GM19328 (cell line): ENCODE measurements at regions not wholly inside any gene's neighbourhood (a gene's known extent, or its start where the extent isn't known, plus 50 kb on each side); places are given as distances from the start of the nearest gene placed in this dataset.
"Not testable (repeated sequence)": the region's sequence is repeated elsewhere in the genome, so short reads cannot be mapped to it uniquely, and the experiment has no call there.

Experiments used
- ATAC-seq: cut with Tn5 transposase; IDR thresholded peaks from one replicate; pipeline ENCODE4 v1.9.1; 2021; ENCODE audit warnings: mild to moderate bottlenecking, moderate library complexity; ENCODE audit not compliant: unreplicated experiment

DNA sequence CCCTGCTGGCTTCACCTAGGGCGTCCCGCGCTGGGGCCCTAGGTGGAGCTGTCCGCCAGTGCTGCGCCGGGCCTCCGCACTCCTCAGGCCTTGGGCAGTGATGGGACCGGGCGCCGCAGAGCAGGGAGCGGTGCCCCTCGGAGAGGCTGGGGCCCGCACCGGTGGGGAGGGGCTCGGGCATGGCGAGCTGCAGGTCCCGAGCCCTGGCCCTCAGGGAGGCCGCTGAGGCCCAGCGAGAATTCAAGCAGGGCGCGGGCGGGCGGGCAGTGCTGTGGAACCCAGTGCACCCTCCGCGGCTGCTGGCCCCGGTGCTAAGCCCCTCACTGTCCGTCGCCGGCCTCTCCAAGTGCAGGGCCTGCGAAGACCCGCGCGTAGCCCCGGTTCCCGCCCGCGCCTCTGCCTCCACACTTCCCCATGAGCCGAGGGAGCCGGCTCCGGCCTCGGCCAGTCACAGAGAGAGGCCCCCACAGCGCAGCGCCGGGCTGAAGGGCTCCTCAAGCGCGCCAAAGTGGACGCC, 565.1 kb upstream of the NDST4 start:
- ATAC-seq: no peak

DNA sequence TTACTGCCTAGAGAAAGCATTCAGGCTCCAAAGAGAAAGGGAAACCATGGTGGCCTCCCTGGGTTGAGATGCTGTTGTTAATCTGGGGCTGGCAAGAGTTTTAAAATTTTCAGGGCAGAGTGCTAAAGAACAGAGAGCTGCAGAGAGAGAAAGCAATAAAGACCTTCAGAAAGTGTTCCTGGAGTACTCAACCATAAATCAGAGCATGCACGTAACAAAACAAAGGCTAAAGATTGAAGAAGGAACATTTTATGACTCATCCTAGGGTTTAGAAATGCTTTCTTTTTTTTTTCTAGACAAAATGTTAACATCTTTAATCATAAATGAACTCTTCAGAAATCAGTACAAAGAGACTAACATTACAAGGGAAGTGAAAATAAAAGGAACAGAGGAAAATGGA, 562.3 kb upstream of the NDST4 start:
- no peak for ATAC-seq

- ATAC-seq: no peak
Measured at GRCh38 chr4:115674485-115674884, 561.1 kb upstream of the NDST4 start.

DNA sequence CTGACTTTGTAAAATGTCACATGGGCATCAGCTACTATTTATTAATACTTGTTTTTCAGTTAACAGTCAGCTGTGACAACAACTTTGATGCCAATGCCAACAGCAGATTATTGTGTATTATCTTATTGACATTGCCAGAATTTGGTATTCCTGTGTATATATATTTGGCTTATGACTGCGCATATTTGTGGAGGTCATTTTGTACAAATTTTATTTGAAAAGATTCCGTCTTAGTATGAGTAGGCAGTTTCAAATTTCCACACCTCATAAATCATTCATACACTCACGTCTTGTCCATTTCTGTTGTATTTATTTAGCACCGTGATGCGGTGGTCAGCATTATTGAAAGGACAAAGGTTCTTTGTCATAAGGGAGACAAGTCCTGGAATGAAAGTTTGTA, 558.2 kb upstream of the NDST4 start:
- no peak for ATAC-seq

DNA sequence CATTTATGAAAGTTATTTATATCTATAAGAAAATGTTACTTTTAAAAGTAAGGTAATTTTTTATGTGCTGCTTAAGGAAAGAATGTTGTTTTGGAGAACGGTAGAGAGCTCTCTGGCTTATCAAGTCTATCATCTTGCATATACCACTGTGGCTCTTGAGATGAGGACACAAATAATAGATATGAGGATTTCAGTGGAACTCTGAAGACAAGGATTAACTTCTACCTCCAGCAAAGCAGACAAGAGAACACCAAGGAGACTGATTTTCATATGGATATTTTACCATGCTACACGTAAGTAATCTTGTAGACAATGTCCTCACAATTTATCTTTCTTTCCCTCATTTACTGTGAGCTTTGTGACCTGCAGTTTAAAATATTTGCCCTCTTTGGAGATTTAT, 557.5 kb upstream of the NDST4 start:
- ATAC-seq: no peak

- ATAC-seq: no peak
Measured at GRCh38 chr4:115668396-115668795, 555.0 kb upstream of the NDST4 start.

- ATAC-seq: no peak
Measured at GRCh38 chr4:115664285-115664684, 550.9 kb upstream of the NDST4 start.

DNA sequence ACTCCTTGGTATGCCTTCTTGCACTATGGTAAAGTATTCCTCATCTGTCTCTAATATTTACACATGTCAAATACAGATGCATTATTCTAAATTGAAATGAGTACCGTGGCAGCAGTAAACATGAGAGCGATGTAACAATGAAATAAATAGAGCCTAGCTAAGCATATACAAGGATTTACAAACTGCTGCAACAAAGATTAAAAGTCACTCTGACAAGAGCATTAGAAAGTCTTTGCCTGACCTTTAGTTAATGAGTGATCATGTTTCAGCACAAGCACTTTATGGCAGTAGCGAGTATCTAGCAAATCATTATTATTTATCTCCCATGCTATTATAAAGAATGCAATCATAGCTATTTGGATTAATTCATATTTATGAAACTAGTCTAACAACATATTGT, 547.0 kb upstream of the NDST4 start:
- no peak for ATAC-seq

- no peak for ATAC-seq
Measured at GRCh38 chr4:115657991-115658650, 544.7 kb upstream of the NDST4 start.

GRCh38 chr4:115655626-115656025, 542.2 kb upstream of the NDST4 start:
- ATAC-seq: no peak

GRCh38 chr4:115648786-115649185, 535.4 kb upstream of the NDST4 start:
- no peak for ATAC-seq

GRCh38 chr4:115629270-115629669, 515.9 kb upstream of the NDST4 start:
- ATAC-seq: no peak

DNA sequence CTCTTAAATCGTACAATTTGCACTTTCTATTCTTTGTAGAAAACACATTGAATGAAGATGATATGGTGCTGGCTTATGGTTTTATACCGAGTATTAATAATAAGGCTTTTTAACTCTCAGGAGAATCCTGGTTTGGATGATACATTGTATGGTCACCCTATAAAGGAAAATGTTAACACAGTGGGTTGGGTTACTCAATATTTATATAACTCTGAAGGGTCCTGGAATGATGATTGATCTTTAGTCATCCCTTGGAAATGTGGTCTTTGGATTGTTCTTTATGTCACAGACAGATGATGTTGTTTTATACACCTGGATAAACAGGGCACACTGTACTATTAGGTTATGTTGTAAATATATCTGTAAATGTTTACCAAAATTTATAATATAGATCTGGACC, 496.2 kb upstream of the NDST4 start:
- no peak for ATAC-seq

GRCh38 chr4:115607311-115607710, 493.9 kb upstream of the NDST4 start:
- no peak for ATAC-seq

- ATAC-seq: no peak
Measured at GRCh38 chr4:115596265-115597001, 483.0 kb upstream of the NDST4 start.

GRCh38 chr4:115580901-115581300, 467.5 kb upstream of the NDST4 start:
- no peak for ATAC-seq

GRCh38 chr4:115575851-115576250, 462.4 kb upstream of the NDST4 start:
- ATAC-seq: no peak

- ATAC-seq: no peak
Measured at GRCh38 chr4:115562506-115562905, 449.1 kb upstream of the NDST4 start.

- no peak for ATAC-seq
Measured at GRCh38 chr4:115548123-115548522, 434.7 kb upstream of the NDST4 start.

DNA sequence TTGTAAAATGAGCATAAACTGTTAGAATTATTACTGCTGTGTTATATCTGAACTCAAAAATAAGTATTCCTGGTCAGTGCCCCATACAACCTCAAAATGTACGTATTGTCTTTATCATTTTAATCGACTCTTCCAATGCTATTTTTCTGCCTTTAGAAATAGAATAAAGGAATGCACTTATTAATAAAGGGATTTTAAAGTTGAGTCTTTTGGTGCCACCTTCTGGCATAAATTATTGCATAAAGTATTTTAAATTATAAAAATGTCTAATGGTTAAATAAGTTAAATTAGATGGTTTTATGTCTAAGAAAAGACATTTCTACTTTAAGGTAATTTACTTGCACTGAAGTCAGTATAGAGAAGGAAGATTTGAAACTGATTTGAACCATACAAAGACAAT, 424.0 kb upstream of the NDST4 start:
- ATAC-seq: no peak

DNA sequence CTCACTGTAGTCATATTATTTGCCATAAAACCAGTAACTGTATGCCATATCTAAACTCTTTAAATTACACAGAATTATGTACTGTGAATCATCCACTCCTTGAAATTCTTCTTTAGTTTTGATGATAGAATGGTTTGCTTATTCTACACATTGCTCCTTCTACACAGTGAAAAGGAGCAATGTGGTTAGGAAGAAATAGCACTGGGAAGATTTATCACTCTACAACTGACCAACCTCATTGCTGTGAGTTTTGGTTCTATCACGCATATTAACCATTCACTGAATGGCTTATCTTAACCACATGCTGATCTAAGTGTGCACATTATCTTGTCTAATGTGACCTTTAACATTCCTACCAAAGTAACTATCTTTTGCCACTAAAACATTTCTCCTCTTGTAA, 415.7 kb upstream of the NDST4 start:
- ATAC-seq: no peak

- not testable (repeated sequence) for ATAC-seq
Measured at GRCh38 chr4:115519476-115519875, 406.1 kb upstream of the NDST4 start.
